MG63 (cell line): ENCODE measurements at regions not wholly inside any gene's neighbourhood (a gene's known extent, or its start where the extent isn't known, plus 50 kb on each side); places are given as distances from the start of the nearest gene placed in this dataset.
"Not testable (repeated sequence)": the region's sequence is repeated elsewhere in the genome, so short reads cannot be mapped to it uniquely, and the experiment has no call there.

Experiments
- DNase-seq: peaks from one replicate; pipeline ENCODE4 v3.0.0-alpha.2; 2020
- H3K27me3 ChIP-seq: fragments of 250-450 bp; sonication (Bioruptor Pico); 2 replicates; pipeline ENCODE4 v1.5.1; 2020; ENCODE audit warnings: mild to moderate bottlenecking, moderate library complexity
- H3K36me3 ChIP-seq: fragments of 250-450 bp; sonication (Bioruptor Pico); 2 replicates; pipeline ENCODE4 v1.5.1; 2020; ENCODE audit warnings: mild to moderate bottlenecking, moderate library complexity
- H3K4me3 ChIP-seq: fragments of 250-450 bp; sonication (Bioruptor Pico); 2 replicates; pipeline ENCODE4 v1.5.1; 2020; ENCODE audit warnings: mild to moderate bottlenecking, moderate library complexity
- H3K9me3 ChIP-seq: fragments of 250-450 bp; sonication (Bioruptor Pico); 2 replicates; pipeline ENCODE4 v1.5.1; 2020; ENCODE audit warnings: mild to moderate bottlenecking, moderate library complexity

DNA sequence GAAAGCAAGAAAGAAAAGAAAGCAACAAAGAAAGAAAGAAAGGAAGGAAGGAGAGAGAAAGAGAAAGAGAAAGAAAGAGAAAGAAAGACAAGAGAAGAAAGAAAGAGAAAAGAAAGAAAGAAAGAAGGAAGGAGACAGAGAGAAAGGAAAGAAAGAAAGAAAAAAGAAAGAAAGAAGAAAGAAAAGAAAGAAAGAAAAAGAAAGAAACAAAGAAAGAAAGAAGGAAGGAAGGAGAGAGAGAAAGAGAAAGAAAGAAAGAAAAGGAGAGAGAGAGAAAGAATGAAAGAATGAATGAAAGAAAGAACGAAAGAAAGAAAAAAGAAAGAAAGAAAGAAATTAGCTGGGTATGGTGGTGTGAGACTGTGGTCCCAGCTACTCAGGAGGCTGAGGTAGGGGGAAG lies 400.1 kb upstream of the MDGA2 start:
- Histone ChIP-seq H3K27me3 (no peaks in the 10 kb centered on the region), H3K9me3 (no peaks in the 10 kb centered on the region), H3K4me3 (no peak overlapping the region), H3K36me3 (no peaks in the 10 kb centered on the region)
- no peak for DNase-seq

GRCh38 chr14:48052973-48053372 lies 377.6 kb upstream of the MDGA2 start:
- H3K36me3 ChIP-seq = no peaks in the 10 kb centered on the region
- no peaks in the 10 kb centered on the region for H3K27me3 ChIP-seq
- DNase-seq = no peak
- H3K9me3 ChIP-seq = no peaks in the 10 kb centered on the region
- H3K4me3 ChIP-seq = no peak overlapping the region

GRCh38 chr14:48035836-48036235 lies 360.4 kb upstream of the MDGA2 start:
- Histone ChIP-seq H3K9me3 (no peaks in the 10 kb centered on the region), H3K4me3 (no peak overlapping the region), H3K36me3 (no peaks in the 10 kb centered on the region), H3K27me3 (no peaks in the 10 kb centered on the region)
- no peak for DNase-seq

DNA sequence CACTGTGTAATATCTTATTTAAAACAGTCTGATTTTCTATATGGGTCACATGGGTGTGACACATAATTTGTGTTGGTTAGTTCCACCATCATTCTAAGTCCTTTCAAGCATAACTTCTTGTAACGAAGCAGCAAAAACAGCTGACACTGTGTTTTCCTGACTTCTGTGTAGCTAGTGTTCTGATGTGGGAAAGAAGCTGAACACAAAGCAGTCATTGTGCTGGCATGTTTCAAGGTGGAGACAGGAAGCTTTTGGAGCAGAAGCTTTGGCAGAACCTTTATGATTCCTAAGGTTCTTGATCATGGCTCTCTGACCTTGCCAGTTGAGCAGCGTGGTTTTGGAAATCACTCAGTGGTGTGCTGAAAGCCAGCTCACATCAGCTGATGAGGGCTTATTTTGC lies 351.7 kb upstream of the MDGA2 start:
- no peak for DNase-seq
- no peaks in the 10 kb centered on the region for H3K36me3 ChIP-seq
- no peak overlapping the region for H3K4me3 ChIP-seq
- H3K27me3 ChIP-seq = no peaks in the 10 kb centered on the region
- no peaks in the 10 kb centered on the region for H3K9me3 ChIP-seq

- no peak for DNase-seq
- Histone ChIP-seq H3K36me3 (no peaks in the 10 kb centered on the region), H3K4me3 (no peak overlapping the region), H3K9me3 (no peaks in the 10 kb centered on the region), H3K27me3 (no peaks in the 10 kb centered on the region)
Observed at GRCh38 chr14:48023881-48024280, 348.5 kb upstream of the MDGA2 start.

DNA sequence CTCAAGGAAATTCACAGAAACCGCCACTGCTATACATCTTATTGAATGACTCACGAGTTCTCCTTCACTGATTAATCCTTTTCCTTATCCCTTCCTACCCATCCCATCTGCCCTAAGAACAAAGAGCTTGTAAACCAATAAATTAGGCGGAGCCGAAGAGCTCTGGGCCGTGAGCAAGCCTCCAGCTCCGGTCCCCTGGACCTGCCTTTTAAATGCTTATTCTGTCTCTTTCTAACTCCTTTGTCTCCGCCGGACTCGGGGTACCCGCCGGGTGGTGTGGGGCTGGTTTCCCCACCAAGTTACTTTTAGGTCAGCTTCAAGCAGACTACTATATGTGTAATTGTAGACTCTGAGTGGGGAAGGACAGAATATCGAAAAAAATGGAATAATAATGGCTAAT lies 336.1 kb upstream of the MDGA2 start:
- H3K36me3 ChIP-seq, DNase-seq, H3K9me3 ChIP-seq, H3K27me3 ChIP-seq, H3K4me3 ChIP-seq: not testable (repeated sequence)

- H3K36me3 ChIP-seq = no peaks in the 10 kb centered on the region
- H3K4me3 ChIP-seq = no peak overlapping the region
- H3K27me3 ChIP-seq = no peaks in the 10 kb centered on the region
- H3K9me3 ChIP-seq = no peaks in the 10 kb centered on the region
- DNase-seq = no peak
Observed at GRCh38 chr14:48008646-48009045, 333.2 kb upstream of the MDGA2 start.

DNA sequence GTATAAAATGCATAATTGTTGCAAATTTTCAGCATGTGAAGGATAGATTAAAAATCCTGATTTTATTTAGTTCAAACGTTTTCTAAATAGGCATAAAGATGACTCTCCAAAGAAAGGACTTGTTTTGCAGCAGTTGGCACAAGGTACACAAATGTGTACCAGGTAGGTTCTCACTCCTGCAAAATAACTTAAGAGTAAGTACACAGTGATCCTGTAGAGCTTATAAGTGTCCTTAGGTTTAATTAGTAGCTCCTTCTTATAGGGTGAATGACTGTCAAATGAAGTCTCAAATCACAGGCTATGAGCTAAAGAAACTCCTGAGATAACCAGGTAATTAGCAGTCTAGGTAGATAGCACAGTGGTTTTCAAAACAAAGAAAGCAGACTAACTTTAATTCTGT lies 330.6 kb upstream of the MDGA2 start:
- no peaks in the 10 kb centered on the region for H3K27me3 ChIP-seq
- H3K4me3 ChIP-seq = no peak overlapping the region
- no peak for DNase-seq
- H3K36me3 ChIP-seq = no peaks in the 10 kb centered on the region
- no peaks in the 10 kb centered on the region for H3K9me3 ChIP-seq

DNA sequence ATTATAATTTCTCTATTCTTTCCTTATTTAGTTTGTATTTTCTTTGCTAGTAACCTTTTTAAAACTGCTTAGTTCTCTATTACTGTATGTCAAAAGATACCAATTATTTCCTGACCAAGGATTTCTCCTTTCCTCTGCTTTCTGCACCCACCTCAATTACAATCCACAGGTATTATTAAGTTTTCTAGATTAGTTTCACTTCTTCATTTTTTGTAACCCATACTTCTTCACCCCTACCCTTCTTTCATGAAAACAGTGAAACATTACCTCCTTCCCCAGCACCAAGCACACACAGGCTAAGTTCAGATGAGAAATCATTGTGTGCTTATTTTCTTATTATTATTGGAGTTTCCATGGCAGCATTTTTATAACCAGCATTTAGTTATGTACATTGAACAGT lies 318.5 kb upstream of the MDGA2 start:
- H3K36me3 ChIP-seq = no peaks in the 10 kb centered on the region
- H3K4me3 ChIP-seq = no peak overlapping the region
- no peak for DNase-seq

GRCh38 chr14:47988175-47988574 lies 312.8 kb upstream of the MDGA2 start:
- no peak overlapping the region for H3K4me3 ChIP-seq
- no peaks in the 10 kb centered on the region for H3K27me3 ChIP-seq
- no peaks in the 10 kb centered on the region for H3K9me3 ChIP-seq
- H3K36me3 ChIP-seq = no peaks in the 10 kb centered on the region
- no peak for DNase-seq

More for the DNA sequence above, 318.5 kb upstream of the MDGA2 start:
- Histone ChIP-seq H3K27me3 (no peaks in the 10 kb centered on the region), H3K9me3 (no peaks in the 10 kb centered on the region)

GRCh38 chr14:47978871-47979270 lies 303.5 kb upstream of the MDGA2 start:
- H3K4me3 ChIP-seq = no peak overlapping the region
- no peak for DNase-seq
- no peaks in the 10 kb centered on the region for H3K36me3 ChIP-seq

GRCh38 chr14:47976139-47976538 lies 300.7 kb upstream of the MDGA2 start:
- no peak overlapping the region for H3K4me3 ChIP-seq
- H3K27me3 ChIP-seq = no peaks in the 10 kb centered on the region
- no peaks in the 10 kb centered on the region for H3K9me3 ChIP-seq
- DNase-seq = no peak
- H3K36me3 ChIP-seq = no peaks in the 10 kb centered on the region

More at GRCh38 chr14:47978871-47979270, 303.5 kb upstream of the MDGA2 start:
- H3K9me3 ChIP-seq = no peaks in the 10 kb centered on the region
- H3K27me3 ChIP-seq = no peaks in the 10 kb centered on the region

GRCh38 chr14:47966076-47966810 lies 290.8 kb upstream of the MDGA2 start:
- Histone ChIP-seq H3K9me3 (no peaks in the 10 kb centered on the region), H3K4me3 (no peak overlapping the region), H3K27me3 (no peaks in the 10 kb centered on the region), H3K36me3 (no peaks in the 10 kb centered on the region)
- no peak for DNase-seq

GRCh38 chr14:47961634-47962033 lies 286.2 kb upstream of the MDGA2 start:
- H3K36me3 ChIP-seq = no peaks in the 10 kb centered on the region
- no peak overlapping the region for H3K4me3 ChIP-seq
- no peaks in the 10 kb centered on the region for H3K9me3 ChIP-seq
- DNase-seq = no peak
- H3K27me3 ChIP-seq = no peaks in the 10 kb centered on the region

DNA sequence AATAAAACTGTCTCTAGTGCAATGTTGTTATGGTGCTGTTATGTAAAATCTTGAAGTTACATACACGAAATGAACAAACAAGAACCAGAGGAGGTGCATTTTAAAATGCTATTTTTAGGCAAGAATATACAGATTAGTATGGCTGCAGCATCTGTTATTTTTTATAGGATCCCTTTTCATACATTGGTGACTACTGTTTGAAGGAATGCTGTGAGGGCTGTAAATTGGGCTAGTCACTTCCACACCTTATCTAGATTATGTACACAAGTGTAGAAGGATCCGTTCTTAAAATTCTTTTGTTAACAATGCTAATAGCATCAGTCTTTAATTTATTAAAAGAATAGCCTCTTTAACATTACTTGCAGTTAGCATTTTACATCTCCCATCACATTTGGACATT lies 284.3 kb upstream of the MDGA2 start:
- Histone ChIP-seq H3K27me3 (no peaks in the 10 kb centered on the region), H3K4me3 (no peak overlapping the region), H3K9me3 (no peaks in the 10 kb centered on the region), H3K36me3 (no peaks in the 10 kb centered on the region)
- no peak for DNase-seq

GRCh38 chr14:47949006-47949405 lies 273.6 kb upstream of the MDGA2 start:
- Histone ChIP-seq H3K9me3 (no peaks in the 10 kb centered on the region), H3K4me3 (no peak overlapping the region), H3K36me3 (no peaks in the 10 kb centered on the region), H3K27me3 (no peaks in the 10 kb centered on the region)
- no peak for DNase-seq

- H3K9me3 ChIP-seq = no peaks in the 10 kb centered on the region
- no peak overlapping the region for H3K4me3 ChIP-seq
- no peak for DNase-seq
- no peaks in the 10 kb centered on the region for H3K36me3 ChIP-seq
- H3K27me3 ChIP-seq = no peaks in the 10 kb centered on the region
Observed at GRCh38 chr14:47935332-47935731, 259.9 kb upstream of the MDGA2 start.

- H3K36me3 ChIP-seq = no peaks in the 10 kb centered on the region
- H3K27me3 ChIP-seq = no peaks in the 10 kb centered on the region
- H3K4me3 ChIP-seq = no peak overlapping the region
- DNase-seq = no peak
- no peaks in the 10 kb centered on the region for H3K9me3 ChIP-seq
Observed at GRCh38 chr14:47929334-47929733, 253.9 kb upstream of the MDGA2 start.

DNA sequence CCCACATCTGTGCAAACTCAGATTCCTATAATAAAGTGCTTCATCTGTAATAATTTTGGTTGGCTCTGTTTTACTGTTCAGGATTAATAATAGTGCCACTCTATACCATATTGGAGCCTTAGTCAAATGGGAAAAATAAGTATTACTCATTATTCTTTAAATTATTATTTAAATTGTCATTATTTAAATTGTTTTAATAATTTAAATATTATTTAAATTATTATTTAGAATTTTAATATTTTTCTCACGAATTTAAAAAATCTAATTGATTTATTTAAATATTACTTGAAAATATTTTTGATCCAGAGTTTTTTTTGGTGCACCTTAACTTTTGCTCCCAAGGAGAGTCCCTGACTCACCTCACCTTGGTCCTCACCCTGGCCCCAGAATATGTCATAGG lies 245.7 kb upstream of the MDGA2 start:
- Histone ChIP-seq H3K36me3 (no peaks in the 10 kb centered on the region), H3K9me3 (no peaks in the 10 kb centered on the region), H3K4me3 (no peak overlapping the region), H3K27me3 (no peaks in the 10 kb centered on the region)
- no peak for DNase-seq
